ENCODE measurements at regions not wholly inside any gene's neighbourhood (a gene's known extent, or its start where the extent isn't known, plus 50 kb on each side); places are given as distances from the start of the nearest gene placed in this dataset.
"Not testable (repeated sequence)": the region's sequence is repeated elsewhere in the genome, so short reads cannot be mapped to it uniquely, and the experiment has no call there.

DNA sequence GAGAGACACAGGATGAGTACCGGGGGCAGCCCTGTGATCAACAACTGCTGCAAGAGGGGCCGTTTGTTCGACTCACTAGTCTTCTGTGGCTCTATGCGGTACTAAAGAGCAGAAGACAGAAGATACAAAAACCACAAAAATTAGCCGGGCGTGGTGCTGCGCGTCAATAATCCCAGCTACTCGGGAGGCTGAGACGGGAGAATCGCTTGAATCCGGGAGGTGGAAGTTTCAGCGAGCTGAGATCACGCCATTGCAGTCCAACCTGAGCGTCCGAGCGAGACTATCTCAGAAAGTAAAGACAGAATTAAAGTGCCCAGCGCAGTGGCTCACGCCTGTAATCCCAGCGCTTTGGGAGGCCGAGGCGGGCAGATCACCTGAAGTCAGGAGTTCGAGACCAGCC, 71.0 kb upstream of the RNU2-1 start:
- not testable (repeated sequence) for TF ChIP-seq SAFB2 (IDR thresholded peaks at IDR 0.05; ENCODE audit: borderline replicate concordance, low read depth, low read length, severe bottlenecking); SP1 (CRISPR knock-in tag; IDR thresholded peaks at IDR 0.05); SREBF2 (CRISPR knock-in tag; IDR thresholded peaks at IDR 0.05); CTCF (IDR thresholded peaks at IDR 0.05 in 2 of 3, conservative IDR thresholded peaks at IDR 0.05 in 1 of 3; ENCODE audit: insufficient read depth in 2 of 3, low read depth in 1 of 3, low read length in 3 of 3)
- TF ChIP-seq, protein P1, sequence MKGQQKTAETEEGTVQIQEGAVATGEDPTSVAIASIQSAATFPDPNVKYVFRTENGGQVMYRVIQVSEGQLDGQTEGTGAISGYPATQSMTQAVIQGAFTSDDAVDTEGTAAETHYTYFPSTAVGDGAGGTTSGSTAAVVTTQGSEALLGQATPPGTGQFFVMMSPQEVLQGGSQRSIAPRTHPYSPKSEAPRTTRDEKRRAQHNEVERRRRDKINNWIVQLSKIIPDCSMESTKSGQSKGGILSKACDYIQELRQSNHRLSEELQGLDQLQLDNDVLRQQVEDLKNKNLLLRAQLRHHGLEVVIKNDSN (CRISPR knock-in tag; IDR thresholded peaks at IDR 0.05): not testable (repeated sequence)
- TF ChIP-seq, protein P2, sequence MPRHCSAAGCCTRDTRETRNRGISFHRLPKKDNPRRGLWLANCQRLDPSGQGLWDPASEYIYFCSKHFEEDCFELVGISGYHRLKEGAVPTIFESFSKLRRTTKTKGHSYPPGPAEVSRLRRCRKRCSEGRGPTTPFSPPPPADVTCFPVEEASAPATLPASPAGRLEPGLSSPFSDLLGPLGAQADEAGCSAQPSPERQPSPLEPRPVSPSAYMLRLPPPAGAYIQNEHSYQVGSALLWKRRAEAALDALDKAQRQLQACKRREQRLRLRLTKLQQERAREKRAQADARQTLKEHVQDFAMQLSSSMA (CRISPR knock-in tag; IDR thresholded peaks at IDR 0.05): not testable (repeated sequence)
- TF ChIP-seq, protein P3, sequence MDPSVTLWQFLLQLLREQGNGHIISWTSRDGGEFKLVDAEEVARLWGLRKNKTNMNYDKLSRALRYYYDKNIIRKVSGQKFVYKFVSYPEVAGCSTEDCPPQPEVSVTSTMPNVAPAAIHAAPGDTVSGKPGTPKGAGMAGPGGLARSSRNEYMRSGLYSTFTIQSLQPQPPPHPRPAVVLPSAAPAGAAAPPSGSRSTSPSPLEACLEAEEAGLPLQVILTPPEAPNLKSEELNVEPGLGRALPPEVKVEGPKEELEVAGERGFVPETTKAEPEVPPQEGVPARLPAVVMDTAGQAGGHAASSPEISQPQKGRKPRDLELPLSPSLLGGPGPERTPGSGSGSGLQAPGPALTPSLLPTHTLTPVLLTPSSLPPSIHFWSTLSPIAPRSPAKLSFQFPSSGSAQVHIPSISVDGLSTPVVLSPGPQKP (CRISPR knock-in tag; IDR thresholded peaks at IDR 0.05): not testable (repeated sequence)
- TF ChIP-seq, protein P4, sequence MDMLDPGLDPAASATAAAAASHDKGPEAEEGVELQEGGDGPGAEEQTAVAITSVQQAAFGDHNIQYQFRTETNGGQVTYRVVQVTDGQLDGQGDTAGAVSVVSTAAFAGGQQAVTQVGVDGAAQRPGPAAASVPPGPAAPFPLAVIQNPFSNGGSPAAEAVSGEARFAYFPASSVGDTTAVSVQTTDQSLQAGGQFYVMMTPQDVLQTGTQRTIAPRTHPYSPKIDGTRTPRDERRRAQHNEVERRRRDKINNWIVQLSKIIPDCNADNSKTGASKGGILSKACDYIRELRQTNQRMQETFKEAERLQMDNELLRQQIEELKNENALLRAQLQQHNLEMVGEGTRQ (CRISPR knock-in tag; IDR thresholded peaks at IDR 0.05): not testable (repeated sequence)
